ENCODE measurements at regions not wholly inside any gene's neighbourhood (a gene's known extent, or its start where the extent isn't known, plus 50 kb on each side); places are given as distances from the start of the nearest gene placed in this dataset.

- intact Hi-C loops (cut with DNase I) = no loop called here
These were observed 139.0 kb upstream of the ZNF438 start for GRCh38 chr10:31170636-31171035.

DNA sequence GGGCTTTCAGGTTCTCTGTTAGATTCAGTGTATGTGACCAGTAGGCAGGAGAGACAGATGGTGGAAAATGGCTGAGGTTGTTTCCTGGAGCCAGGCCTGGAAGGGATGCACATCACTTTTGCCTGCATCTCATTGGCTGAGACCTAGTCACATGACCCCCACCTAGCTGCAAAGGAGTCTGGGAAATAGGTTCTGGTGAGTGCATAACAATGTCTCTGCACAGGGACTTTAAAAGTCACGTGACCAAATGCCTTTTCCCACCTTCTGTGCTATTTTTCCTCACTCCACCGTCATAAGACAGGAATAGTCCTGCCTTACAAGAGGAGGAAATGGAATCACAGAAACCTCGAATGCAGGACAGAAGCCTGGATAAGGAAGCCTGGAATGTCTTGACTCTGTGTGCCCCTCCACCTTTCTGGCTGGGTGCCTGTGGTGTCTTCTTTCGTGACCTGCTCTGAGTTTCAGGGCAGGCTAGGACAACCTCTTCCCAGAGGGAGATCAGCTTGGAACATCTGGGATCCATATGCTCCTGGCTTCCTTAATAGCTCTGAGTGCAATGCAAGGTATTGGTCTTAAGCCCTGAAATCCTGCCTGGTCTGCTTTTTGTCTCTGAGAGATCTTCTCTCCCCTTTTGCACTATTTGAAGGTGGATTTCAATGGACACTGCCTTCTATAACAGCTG, 139.9 kb upstream of the ZNF438 start:
- Histone ChIP-seq H3K4me3 (no peak overlapping the region), H3K9me3 (peaks cover 5 to 16% of the 10 kb centered on the region in 2 donors), H3K27ac (no peak overlapping the region), H3K4me1 (no peaks in the 10 kb centered on the region), H3K27me3 (no peaks in the 10 kb centered on the region), H3K36me3 (no peaks in the 10 kb centered on the region)
- intact Hi-C loops (cut with DNase I) = no loop called here
- TF ChIP-seq CTCF (IDR thresholded peaks at IDR 0.05) = no peak
- DNase-seq (no peak), ATAC-seq (no peak)

More at GRCh38 chr10:31170636-31171035, 139.0 kb upstream of the ZNF438 start:
- Histone ChIP-seq H3K4me1 (no peaks in the 10 kb centered on the region), H3K4me3 (no peak overlapping the region), H3K27me3 (no peaks in the 10 kb centered on the region), H3K9me3 (peaks cover 3 to 22% of the 10 kb centered on the region in 2 donors), H3K36me3 (no peaks in the 10 kb centered on the region), H3K27ac (no peak overlapping the region)
- no peak for DNase-seq
- no peak for TF ChIP-seq CTCF (IDR thresholded peaks at IDR 0.05)
- ATAC-seq = no peak

DNA sequence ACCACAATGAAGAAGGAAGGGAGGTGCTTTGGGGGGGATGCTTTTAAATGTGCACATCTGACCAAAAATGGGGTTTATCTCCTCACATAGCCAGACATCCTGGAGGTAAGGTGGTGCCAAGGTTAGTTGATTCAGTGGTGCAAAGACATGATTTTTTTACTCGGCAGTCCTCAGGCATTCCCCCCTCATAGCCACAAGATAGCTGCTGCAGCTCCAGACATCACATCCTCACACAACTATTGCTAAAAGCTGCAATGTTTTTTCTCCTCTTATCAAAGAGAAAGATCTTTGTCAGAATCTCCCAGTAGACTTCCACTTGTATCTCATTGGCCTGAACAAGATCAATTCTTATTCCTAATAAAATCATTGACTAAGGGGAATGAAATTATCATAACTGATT, 141.3 kb upstream of the ZNF438 start:
- DNase-seq (no peak), ATAC-seq (no peak)
- intact Hi-C loops (cut with DNase I) = no loop called here
- Histone ChIP-seq H3K36me3 (no peaks in the 10 kb centered on the region), H3K27me3 (no peaks in the 10 kb centered on the region), H3K4me1 (no peaks in the 10 kb centered on the region), H3K27ac (no peak overlapping the region), H3K9me3 (peaks cover 5 to 16% of the 10 kb centered on the region in 2 donors), H3K4me3 (no peak overlapping the region)
- TF ChIP-seq CTCF (IDR thresholded peaks at IDR 0.05) = no peak

DNA sequence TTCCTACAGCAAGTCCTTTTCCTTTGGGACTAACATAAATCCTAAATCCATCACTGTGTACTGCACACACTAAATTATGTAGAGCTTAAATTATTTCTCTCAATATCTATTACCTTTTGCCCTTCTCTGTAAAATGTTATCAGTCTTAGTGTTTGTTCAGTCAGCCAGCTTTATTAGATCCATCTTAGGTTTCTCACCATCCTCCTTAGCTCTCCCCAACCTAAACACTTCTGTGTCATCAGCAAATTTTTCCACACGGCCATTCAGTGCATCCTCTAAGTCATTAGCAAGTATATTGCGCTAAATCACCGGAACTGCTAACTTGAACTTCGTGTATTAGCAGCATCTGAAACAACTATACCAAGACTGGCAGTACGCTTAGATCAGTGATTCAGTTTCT, 142.1 kb upstream of the ZNF438 start:
- DNase-seq = no peak
- Histone ChIP-seq H3K4me3 (no peak overlapping the region), H3K9me3 (peaks cover 5 to 16% of the 10 kb centered on the region in 2 donors), H3K36me3 (no peaks in the 10 kb centered on the region), H3K27me3 (no peaks in the 10 kb centered on the region), H3K27ac (no peak overlapping the region), H3K4me1 (no peaks in the 10 kb centered on the region)
- intact Hi-C loops (cut with DNase I) = no loop called here
- no peak for TF ChIP-seq CTCF (IDR thresholded peaks at IDR 0.05)
- no peak for ATAC-seq

DNA sequence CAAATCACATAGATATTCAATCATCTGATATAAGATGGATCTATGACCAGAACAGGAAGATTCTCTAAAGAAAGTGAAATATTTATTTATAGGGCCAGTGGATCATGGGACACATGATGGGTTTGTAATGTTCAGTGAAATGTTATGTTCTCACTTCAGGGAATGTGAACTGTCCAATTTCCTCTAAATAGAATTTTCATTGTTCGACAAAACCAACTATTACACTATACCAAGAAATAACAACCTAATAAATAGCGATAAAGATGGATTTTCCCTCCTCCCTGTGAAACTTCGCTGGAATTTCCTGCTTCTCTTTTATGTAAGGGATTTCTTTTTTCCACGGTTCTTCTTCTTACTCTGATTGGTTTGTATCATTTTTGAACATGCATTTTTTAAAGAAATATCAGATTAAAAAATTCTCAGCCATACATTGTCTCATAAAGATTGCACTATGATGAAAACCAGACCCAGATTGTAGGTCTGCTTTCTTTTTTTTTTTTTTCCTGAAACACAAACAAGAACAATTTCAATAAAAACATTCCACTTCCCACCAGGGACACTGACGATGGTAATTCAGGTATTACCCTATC, 139.8 kb upstream of the ZEB1 start:
- no peaks in the 10 kb centered on the region for H3K27me3 ChIP-seq
- H3K4me1 ChIP-seq = peaks cover 0 to 2% of the 10 kb centered on the region in 2 donors
- no peak for TF ChIP-seq CTCF (IDR thresholded peaks at IDR 0.05)
- no peak overlapping the region for H3K4me3 ChIP-seq
- ATAC-seq (no peak), DNase-seq (no peak)
- no peaks in the 10 kb centered on the region for H3K36me3 ChIP-seq
- intact Hi-C loops (cut with DNase I) = no loop called here
- H3K9me3 ChIP-seq = peaks cover 5 to 11% of the 10 kb centered on the region in 2 donors
- H3K27ac ChIP-seq = no peak overlapping the region

All from left lung (tissue), 4 donors.